GM18858 (cell line): ENCODE measurements at regions not wholly inside any gene's neighbourhood (a gene's known extent, or its start where the extent isn't known, plus 50 kb on each side); places are given as distances from the start of the nearest gene placed in this dataset.

Experiments
- ATAC-seq: cut with Tn5 transposase; IDR thresholded peaks from one replicate; pipeline ENCODE4 v1.9.1; 2021; ENCODE audit not compliant: unreplicated experiment

DNA sequence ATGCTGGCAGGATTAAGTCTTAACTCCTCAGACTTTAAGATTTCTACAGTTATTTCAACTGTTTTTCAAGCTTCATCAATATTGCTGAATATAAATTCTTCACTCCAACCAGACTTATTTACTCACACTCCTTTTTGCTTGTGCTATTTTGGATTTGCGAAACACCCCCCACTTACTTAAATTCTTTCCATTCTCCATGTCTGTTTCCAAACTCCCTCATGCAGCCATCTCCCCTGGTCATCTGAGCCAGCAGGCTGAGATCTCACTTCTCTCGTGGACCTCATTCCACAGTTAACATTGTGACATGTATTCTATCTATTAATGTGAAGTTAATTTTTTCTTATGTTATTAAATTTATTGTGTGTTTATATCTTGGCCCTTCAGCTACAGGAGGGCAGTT is 188.9 kb upstream of the HDAC9 start:
- ATAC-seq = no peak

- ATAC-seq = no peak
Observed at GRCh38 chr7:18308938-18309337, 186.6 kb upstream of the HDAC9 start.

- ATAC-seq = no peak
Observed at GRCh38 chr7:18312482-18312881, 183.1 kb upstream of the HDAC9 start.

DNA sequence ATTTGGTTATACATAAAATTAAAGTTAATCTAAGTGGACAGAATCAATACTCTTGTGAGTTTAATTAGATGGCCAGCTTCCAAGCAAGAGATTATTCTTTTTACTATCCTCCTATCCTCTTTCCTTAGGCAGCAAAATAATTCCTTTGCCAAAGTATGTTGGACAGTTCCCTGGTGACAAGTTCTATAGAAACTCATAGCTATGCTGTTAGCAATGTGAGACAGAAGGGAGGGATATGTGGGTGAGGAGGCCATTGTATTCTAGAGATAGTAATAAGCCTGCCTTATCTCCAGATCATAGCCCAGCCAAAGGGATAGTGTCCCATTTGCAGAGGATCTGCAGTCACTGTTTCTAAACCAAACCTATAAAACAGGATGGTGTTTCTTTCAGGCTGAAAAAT is 181.6 kb upstream of the HDAC9 start:
- ATAC-seq = no peak

GRCh38 chr7:18315241-18315640 is 180.3 kb upstream of the HDAC9 start:
- ATAC-seq = no peak

- ATAC-seq = no peak
Observed at GRCh38 chr7:18317941-18318340, 177.6 kb upstream of the HDAC9 start.

- no peak for ATAC-seq
Observed at GRCh38 chr7:18320422-18320821, 175.1 kb upstream of the HDAC9 start.

DNA sequence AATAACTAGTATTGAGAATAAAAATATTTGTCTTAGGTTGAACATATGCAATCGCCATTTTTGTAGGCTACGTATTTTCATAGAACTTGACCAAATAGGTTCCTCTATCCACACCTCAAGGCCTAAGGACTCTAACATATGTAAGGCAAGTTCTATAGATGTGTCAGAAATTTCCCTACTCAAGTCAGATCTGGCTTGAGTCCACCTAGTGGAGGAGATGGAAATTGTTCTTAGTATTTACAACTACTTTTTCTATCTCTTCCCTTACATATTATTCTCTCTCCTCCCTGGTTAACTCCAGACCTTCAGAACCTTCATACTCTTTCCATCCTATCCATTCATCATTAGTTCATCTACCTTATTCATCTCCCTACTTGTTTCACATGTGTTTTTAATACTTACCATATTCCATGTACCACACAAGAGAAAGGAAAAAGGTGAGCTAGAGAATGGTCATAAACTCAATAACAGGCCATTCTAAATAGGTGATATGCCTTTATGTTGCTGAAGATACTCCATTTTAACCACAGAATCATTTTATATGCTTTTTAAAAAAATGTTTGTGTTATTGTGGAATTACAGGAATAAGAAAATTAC is 174.5 kb upstream of the HDAC9 start:
- peak; percentile 91 for ATAC-seq

DNA sequence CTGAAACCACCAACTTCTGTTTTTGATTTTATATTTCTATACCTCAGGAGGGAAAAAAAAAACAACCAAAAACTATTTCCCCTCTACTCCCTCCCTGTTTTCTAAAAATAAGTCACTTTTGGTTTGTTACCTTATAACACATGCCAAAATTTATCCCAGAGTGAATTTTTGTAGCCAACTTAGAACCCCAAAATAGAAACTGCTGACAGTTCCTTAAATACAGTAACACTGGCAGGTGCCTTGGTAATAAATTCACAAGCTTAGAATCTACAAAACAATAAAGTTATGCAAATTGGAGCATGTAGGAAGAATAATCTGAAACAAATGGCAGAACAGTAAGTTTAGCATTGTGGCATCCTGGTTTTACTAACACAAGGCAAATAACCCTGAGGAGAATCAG is 165.0 kb upstream of the HDAC9 start:
- ATAC-seq = no peak

DNA sequence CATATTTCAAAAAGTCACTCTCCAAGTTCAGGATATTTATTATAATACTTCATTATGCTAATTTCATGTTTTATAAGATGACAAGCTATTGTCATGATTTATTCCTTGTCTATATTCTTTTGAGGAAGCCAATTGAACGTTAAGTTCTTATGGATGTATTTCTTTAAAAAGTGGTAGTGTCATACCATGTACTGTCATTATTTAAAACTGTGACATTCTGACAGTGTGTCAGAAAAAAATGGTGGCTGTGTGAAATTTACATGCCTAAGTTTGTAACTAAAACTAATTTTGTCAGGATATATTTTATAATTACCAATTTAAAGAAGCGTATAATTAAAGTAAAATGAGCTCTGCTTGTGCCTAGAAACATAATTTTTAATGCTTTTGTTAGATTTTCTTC is 158.9 kb upstream of the HDAC9 start:
- no peak for ATAC-seq

DNA sequence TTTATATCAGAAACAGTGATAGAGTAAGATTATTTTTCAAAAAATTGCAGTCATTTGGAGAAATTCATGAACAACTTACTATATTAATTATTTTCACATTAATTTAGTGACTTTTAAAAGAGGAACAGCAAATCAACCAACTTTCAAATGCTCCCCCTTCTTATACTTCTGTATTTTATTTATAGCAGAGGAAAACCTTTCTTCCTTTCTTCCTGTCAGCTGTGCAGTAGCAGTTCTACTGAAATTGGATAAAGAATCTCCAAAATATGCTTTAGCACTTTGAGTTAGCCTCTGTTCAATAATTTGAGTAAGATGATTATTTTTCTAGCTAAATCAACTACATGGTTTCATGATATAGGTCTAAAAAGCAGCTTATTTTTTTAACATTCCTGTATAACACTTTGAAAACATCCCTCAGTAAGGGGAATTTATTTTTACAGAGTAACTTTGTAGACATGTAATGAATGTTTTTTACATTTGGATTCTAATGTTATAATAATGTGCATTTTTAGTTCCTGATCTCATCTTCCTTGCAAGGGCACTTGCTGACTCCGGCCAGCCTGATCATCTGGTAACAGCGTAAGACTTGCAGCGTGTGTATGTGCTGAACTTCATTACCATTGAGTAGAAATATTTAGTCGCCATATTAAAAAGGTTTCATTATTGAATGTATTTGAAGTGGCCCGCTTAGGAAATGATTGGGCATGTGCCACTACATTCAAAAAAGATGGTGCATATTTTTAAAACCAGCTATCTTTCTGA is 158.3 kb upstream of the HDAC9 start:
- no peak for ATAC-seq

GRCh38 chr7:18338910-18339523 is 156.5 kb upstream of the HDAC9 start:
- ATAC-seq = no peak

DNA sequence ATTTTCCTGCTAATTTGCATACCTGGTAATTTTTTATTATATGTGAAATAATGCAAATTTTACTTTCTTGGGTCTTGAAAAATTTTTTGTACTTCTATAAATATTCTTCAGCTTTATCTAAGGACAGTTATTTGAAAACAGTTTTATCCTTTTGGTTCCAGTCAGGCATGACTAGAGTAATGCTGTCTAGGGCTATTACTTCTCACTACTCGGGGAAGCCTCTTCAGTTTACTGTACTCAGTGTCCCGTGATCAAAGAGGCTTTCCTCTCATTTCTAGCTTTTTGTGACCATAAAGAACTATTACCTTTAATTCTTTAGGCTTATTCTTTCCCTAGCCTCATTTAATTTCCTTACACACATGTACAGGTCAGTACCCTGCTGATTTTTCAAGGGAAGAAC is 153.8 kb upstream of the HDAC9 start:
- no peak for ATAC-seq

DNA sequence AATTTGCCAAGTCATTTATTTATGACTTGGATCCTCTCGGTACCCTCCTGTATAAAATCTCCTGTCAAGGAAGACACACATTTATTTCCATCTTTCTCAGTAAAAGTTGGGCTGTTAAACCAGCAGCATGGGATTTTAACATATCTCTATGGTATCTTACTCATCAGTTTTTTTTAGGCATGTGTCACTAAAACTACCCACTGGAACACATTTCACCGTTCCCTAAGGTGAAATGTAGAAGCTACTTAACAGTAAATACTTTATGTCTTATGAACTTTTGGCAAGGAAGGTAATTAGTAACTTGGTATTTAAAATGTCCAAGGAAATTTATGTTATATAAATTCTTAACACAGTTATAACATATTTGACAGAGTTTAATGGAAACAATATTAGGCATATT is 152.5 kb upstream of the HDAC9 start:
- no peak for ATAC-seq

- ATAC-seq = no peak
Observed at GRCh38 chr7:18344536-18344935, 151.0 kb upstream of the HDAC9 start.

DNA sequence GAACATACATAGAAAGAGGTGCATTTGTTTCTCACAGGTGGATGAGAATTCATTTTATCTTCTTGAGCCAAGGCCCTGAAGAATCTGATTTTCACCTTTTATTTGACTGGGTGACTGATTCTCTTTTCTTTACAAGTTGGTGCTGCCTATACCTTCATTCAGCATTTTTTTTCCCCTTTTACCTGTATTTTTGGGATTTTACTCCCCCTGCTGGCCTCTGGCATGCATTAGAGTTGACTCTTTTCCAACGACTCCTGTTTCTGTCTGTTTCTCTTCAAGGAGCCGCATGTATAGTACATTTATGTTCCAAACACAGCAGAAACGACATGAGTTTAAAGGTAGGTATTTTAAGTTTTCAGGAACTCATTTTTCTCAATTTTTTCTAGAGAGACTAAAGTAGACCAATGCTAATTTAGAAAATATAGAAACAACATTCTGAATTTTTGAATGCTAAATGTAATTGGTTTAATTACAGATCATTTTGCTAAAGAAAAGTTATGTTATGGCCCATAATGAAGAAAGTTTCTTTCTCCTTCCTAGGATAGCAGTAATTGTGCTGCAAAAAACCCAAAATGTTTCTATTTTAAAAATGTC is 149.8 kb upstream of the HDAC9 start:
- ATAC-seq = peak; percentile 71

DNA sequence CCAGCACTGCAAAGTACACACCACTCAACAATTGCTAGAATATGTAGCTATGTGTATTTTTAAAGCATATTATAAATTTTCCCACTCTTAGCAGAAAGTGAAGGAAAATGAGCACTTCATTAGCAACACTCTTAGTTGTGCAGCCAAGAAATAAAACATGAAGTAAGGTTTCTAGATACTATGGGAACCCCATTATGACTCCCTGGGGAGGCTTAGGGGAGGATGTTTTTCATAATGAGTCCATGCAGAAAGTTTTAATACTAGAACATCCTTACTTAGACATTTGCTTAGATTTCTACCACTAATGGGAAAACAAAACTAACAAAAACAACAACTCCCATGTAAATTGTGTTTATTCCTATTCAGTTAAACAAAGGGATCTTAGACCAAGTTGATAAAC is 148.4 kb upstream of the HDAC9 start:
- ATAC-seq = no peak

DNA sequence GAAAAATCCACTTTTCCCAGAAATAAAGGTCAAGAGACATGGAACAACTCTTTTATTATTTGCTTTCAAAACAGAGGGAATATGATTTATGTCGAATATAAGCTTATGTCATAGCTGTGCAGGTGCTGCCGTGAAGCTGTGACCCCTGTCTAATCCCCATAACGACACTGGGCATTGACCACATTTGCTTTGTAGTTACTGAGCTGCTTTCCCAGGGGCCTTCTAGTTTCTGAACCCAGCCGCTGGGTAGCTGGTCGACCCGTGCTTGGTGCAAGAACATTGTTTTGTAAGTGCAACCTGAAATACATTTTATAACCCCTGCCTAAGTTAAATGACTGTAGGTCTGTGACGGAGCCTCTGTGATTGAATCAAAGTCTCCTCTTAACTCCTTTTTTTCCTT is 144.9 kb upstream of the HDAC9 start:
- ATAC-seq = no peak

- no peak for ATAC-seq
Observed at GRCh38 chr7:18352339-18353255, 143.0 kb upstream of the HDAC9 start.

DNA sequence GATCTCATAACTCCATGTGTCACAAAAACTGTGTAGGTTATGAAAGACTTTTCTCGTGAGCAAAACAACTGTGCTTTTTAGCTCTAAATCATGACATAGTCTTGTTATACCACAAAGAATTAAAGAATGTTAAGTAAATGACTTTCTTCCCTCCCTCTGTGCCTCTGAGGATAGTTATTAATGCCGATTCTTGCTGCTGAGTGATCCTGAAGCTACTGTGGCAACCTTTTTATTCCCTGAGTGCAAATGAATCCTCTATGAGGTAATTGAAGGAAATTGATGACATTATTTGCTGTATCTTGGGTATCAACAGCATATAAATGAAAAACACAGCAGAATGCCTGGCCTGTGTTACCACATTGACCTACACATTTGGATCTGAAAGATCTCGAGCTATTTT is 142.2 kb upstream of the HDAC9 start:
- ATAC-seq = no peak
